ENCODE measurements at regions not wholly inside any gene's neighbourhood (a gene's known extent, or its start where the extent isn't known, plus 50 kb on each side); places are given as distances from the start of the nearest gene placed in this dataset.
A peak's percentile ranks its signal among the peaks of the same experiment; 100 is the strongest.

DNA sequence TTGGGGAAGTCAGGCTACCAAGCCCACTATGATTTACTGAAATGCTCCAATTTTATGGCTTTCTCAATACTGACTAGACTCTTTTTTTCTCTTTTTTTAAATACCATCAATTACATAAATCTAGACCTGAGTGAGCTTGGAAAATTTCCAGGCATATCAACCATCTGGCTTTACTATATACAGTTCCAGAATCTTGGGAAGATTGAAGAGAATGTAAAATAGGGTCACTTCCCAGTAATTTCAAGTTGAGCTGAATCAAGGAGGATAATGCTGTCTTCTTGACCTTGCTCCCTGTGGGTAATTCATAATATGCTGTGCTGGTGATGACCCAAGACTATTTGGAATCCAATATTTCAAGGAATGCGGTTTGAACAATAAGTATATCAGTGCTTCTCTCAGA, 108.1 kb downstream of the MAP3K21 start:
- H3K4ac ChIP-seq (ENCODE audit: low read depth, low read length), result no peak overlapping the region
- H3K18ac ChIP-seq (ENCODE audit: low read length), result no peak overlapping the region
- H2BK5ac ChIP-seq (ENCODE audit: low read length), result no peak overlapping the region
- H4K8ac ChIP-seq (ENCODE audit: low read depth, low read length), result no peak overlapping the region
- H3K27me3 ChIP-seq (ENCODE audit: insufficient read depth, low read length, poor library complexity), result no peaks in the 10 kb centered on the region
- no peak overlapping the region for H3K9ac ChIP-seq (ENCODE audit: low read length)
- H3K4me2 ChIP-seq (ENCODE audit: low read length), result no peak overlapping the region
- H4K5ac ChIP-seq (ENCODE audit: low read length), result no peak overlapping the region
- WGBS (ENCODE audit: extremely low coverage, insufficient coverage, low lambda C conversion rate), result no CpG with 5 or more reads among the region's 1 CpG
- no peak overlapping the region for H3K23ac ChIP-seq (ENCODE audit: low read length)
- no peaks in the 10 kb centered on the region for H3K4me1 ChIP-seq (ENCODE audit: control insufficient read depth, low read depth, low read length)
- no peak for DNase-seq
- H3K36me3 ChIP-seq (ENCODE audit: control insufficient read depth, insufficient read depth, low read length), result no peaks in the 10 kb centered on the region
- no peak overlapping the region for H2AK5ac ChIP-seq (ENCODE audit: low read length)
- no peak overlapping the region for H2BK120ac ChIP-seq (ENCODE audit: low read depth, low read length)
- H3K4me3 ChIP-seq (ENCODE audit: low read length), result no peak overlapping the region
- no peak overlapping the region for H3K27ac ChIP-seq (ENCODE audit: low read depth, low read length)
- no peaks in the 10 kb centered on the region for H3K79me1 ChIP-seq (ENCODE audit: low read length)
- H3K56ac ChIP-seq (ENCODE audit: low read length), result no peak overlapping the region
- no peaks in the 10 kb centered on the region for H3K79me2 ChIP-seq (ENCODE audit: control insufficient read depth, insufficient read depth, low read length)
- H2BK15ac ChIP-seq (replicated peaks; ENCODE audit: low read depth), result no peak overlapping the region

DNA sequence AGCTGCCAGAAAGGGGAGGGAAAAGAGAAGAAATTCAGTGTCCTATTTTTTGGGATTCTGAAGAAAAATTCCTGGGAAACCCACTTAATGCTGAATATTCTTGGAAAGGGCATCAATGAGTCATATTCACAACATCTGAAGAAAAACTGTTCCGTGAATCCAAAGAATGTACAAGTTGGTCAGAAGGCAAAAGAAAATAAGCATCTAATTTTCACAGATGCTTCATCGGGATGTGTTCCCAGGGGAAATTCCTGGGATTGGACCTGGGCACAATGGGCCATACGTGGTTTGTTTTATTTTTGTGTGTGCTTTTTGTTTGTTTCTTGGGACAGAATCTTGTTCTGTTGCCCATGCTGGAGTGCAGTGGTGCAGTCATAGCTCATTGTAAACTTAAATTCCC, 112.2 kb downstream of the MAP3K21 start:
- no peak overlapping the region for H3K4ac ChIP-seq (ENCODE audit: low read depth, low read length)

DNA sequence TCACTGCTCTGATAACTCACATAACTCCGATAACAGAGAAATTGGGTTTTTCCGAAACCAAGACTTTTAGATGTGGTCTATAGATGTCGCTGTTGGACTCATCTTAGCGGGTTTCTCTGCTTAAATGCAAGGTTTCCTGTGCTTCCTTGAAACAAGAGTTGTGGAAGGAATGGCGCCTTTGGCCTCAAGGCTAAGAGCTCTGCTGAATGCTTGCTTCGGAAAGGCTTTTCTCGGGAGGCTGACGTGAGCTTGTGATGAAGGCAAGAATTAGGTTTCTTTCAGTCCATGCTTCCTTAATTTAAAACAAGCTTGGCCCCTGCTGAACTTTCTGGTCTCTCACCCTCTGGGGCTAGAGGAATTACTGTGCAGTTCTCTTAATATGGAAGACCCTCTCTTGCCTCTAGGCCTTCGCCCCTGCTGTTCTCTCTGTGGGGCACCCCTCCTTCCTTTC, 113.5 kb downstream of the MAP3K21 start:
- Histone ChIP-seq H3K4me3 (ENCODE audit: low read length) (no peak overlapping the region), H3K36me3 (ENCODE audit: control insufficient read depth, insufficient read depth, low read length) (no peaks in the 10 kb centered on the region), H3K4me2 (ENCODE audit: low read length) (no peak overlapping the region), H3K4me1 (ENCODE audit: control insufficient read depth, low read depth, low read length) (peaks cover 2% of the 10 kb centered on the region), H3K18ac (ENCODE audit: low read length) (no peak overlapping the region), H3K27ac (ENCODE audit: low read depth, low read length) (no peak overlapping the region), H3K23ac (ENCODE audit: low read length) (no peak overlapping the region), H3K9ac (ENCODE audit: low read length) (peak overlapping the region; percentile 36), H2BK120ac (ENCODE audit: low read depth, low read length) (no peak overlapping the region), H4K5ac (ENCODE audit: low read length) (no peak overlapping the region), H2BK5ac (ENCODE audit: low read length) (no peak overlapping the region), H2AK5ac (ENCODE audit: low read length) (no peak overlapping the region), H2BK15ac (replicated peaks; ENCODE audit: low read depth) (no peak overlapping the region), H3K56ac (ENCODE audit: low read length) (peak overlapping the region; percentile 79), H3K4ac (ENCODE audit: low read depth, low read length) (no peak overlapping the region), H3K79me1 (ENCODE audit: low read length) (no peaks in the 10 kb centered on the region), H3K79me2 (ENCODE audit: control insufficient read depth, insufficient read depth, low read length) (no peaks in the 10 kb centered on the region), H4K8ac (ENCODE audit: low read depth, low read length) (no peak overlapping the region), H3K27me3 (ENCODE audit: insufficient read depth, low read length, poor library complexity) (no peaks in the 10 kb centered on the region)
- peak; percentile 92 for DNase-seq
- no CpG with 5 or more reads among the region's 9 CpGs for WGBS (ENCODE audit: extremely low coverage, insufficient coverage, low lambda C conversion rate)

More for the DNA sequence above, 112.2 kb downstream of the MAP3K21 start:
- Histone ChIP-seq H3K79me1 (ENCODE audit: low read length) (no peaks in the 10 kb centered on the region), H3K23ac (ENCODE audit: low read length) (no peak overlapping the region), H2BK15ac (replicated peaks; ENCODE audit: low read depth) (no peak overlapping the region), H4K5ac (ENCODE audit: low read length) (no peak overlapping the region), H4K8ac (ENCODE audit: low read depth, low read length) (no peak overlapping the region), H3K9ac (ENCODE audit: low read length) (no peak overlapping the region), H3K27ac (ENCODE audit: low read depth, low read length) (no peak overlapping the region), H3K27me3 (ENCODE audit: insufficient read depth, low read length, poor library complexity) (no peaks in the 10 kb centered on the region), H3K36me3 (ENCODE audit: control insufficient read depth, insufficient read depth, low read length) (no peaks in the 10 kb centered on the region), H3K79me2 (ENCODE audit: control insufficient read depth, insufficient read depth, low read length) (no peaks in the 10 kb centered on the region), H2AK5ac (ENCODE audit: low read length) (no peak overlapping the region), H3K4me1 (ENCODE audit: control insufficient read depth, low read depth, low read length) (peaks cover 2% of the 10 kb centered on the region), H2BK5ac (ENCODE audit: low read length) (no peak overlapping the region), H3K18ac (ENCODE audit: low read length) (no peak overlapping the region), H3K56ac (ENCODE audit: low read length) (no peak overlapping the region), H2BK120ac (ENCODE audit: low read depth, low read length) (no peak overlapping the region), H3K4me2 (ENCODE audit: low read length) (no peak overlapping the region), H3K4me3 (ENCODE audit: low read length) (no peak overlapping the region)
- no CpG with 5 or more reads among the region's 3 CpGs for WGBS (ENCODE audit: extremely low coverage, insufficient coverage, low lambda C conversion rate)
- DNase-seq, result no peak

DNA sequence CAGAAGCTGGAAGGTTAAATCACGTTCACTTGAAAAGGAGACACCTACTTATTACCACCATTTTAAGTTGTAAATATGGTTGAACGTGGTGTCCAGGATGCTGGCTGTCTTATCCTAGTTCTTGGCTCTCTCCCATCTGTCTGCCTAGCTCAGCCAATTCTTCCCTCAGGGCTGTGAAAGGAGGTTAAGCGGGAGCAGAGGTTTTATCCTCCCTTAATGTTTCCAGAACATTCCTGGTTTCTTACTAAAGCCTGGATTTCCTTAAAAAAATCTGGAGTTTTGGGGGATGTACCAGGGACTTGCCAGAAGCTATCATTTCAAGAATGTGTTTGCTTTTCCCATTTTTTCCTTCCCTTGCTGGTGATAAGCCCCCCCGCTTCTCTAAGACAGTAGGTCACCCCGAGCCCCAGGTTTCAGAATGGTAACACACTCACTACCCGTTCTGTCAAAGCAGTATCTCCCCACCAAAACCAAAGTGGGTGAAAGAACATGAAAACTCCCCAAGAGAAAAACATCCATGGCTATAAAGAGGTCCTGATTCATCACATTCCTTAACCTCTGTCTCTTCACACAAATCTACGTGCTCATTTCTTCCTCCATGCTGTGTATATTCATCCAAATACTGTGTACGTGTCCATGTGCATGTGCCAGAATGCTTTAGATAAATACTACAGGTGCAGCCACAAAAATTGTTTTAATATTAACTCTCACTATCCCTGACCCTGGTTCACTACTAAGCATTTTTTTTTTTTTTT, 114.7 kb downstream of the MAP3K21 start:
- H2AK5ac ChIP-seq (ENCODE audit: low read length), result no peak overlapping the region

DNA sequence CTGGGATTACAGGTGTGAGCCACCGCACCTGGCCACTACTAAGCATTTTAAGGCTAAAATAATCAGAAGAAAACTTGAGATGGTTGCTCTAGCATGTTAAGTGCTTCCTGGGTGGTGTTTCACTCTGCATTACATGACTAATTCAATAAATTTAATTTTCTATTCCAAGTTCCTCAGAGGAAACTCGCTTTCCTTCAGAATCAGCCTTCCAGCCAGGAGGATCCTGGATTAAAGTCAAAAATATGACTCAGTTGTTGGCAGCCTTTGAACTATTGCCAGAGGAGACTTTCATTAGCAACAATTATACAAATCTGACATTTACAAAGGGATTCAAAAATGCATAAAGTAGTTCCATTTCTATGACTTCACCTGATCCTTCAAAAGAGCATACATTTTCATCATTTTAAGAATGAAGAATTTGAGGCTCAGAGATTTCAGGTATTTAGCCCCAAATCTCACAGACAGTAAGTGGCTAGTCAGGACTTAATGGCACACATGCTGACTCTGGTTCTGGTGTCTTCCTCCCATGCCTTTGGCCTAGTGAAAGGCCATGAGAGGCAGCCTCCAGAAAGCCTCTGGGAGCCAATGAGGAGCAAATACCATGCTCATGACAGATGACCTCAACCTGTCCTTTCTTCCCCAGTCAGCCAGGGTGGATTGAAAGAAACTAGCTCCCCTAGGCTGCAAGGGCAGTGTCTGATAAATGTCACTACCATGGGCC, 115.7 kb downstream of the MAP3K21 start:
- Histone ChIP-seq H3K27ac (ENCODE audit: low read depth, low read length) (no peak overlapping the region), H2AK5ac (ENCODE audit: low read length) (no peak overlapping the region), H3K18ac (ENCODE audit: low read length) (no peak overlapping the region), H2BK15ac (replicated peaks; ENCODE audit: low read depth) (no peak overlapping the region), H3K4ac (ENCODE audit: low read depth, low read length) (no peak overlapping the region), H3K4me3 (ENCODE audit: low read length) (no peak overlapping the region), H3K9ac (ENCODE audit: low read length) (no peak overlapping the region), H3K4me2 (ENCODE audit: low read length) (no peak overlapping the region), H2BK5ac (ENCODE audit: low read length) (no peak overlapping the region), H3K4me1 (ENCODE audit: control insufficient read depth, low read depth, low read length) (peaks cover 2% of the 10 kb centered on the region), H3K36me3 (ENCODE audit: control insufficient read depth, insufficient read depth, low read length) (no peaks in the 10 kb centered on the region), H3K79me2 (ENCODE audit: control insufficient read depth, insufficient read depth, low read length) (no peaks in the 10 kb centered on the region), H3K23ac (ENCODE audit: low read length) (no peak overlapping the region), H3K79me1 (ENCODE audit: low read length) (no peaks in the 10 kb centered on the region), H3K56ac (ENCODE audit: low read length) (no peak overlapping the region), H4K8ac (ENCODE audit: low read depth, low read length) (no peak overlapping the region), H4K5ac (ENCODE audit: low read length) (no peak overlapping the region), H3K27me3 (ENCODE audit: insufficient read depth, low read length, poor library complexity) (no peaks in the 10 kb centered on the region), H2BK120ac (ENCODE audit: low read depth, low read length) (no peak overlapping the region)
- WGBS (ENCODE audit: extremely low coverage, insufficient coverage, low lambda C conversion rate), result no CpG with 5 or more reads among the region's 2 CpGs
- DNase-seq, result no peak

More for the DNA sequence above, 114.7 kb downstream of the MAP3K21 start:
- H3K18ac ChIP-seq (ENCODE audit: low read length), result no peak overlapping the region
- no peak overlapping the region for H3K9ac ChIP-seq (ENCODE audit: low read length)
- WGBS (ENCODE audit: extremely low coverage, insufficient coverage, low lambda C conversion rate), result no CpG with 5 or more reads among the region's 8 CpGs
- H2BK120ac ChIP-seq (ENCODE audit: low read depth, low read length), result no peak overlapping the region
- no peaks in the 10 kb centered on the region for H3K79me2 ChIP-seq (ENCODE audit: control insufficient read depth, insufficient read depth, low read length)
- no peak overlapping the region for H3K56ac ChIP-seq (ENCODE audit: low read length)
- no peak for DNase-seq
- no peak overlapping the region for H3K4ac ChIP-seq (ENCODE audit: low read depth, low read length)
- no peak overlapping the region for H2BK15ac ChIP-seq (replicated peaks; ENCODE audit: low read depth)
- H3K4me3 ChIP-seq (ENCODE audit: low read length), result no peak overlapping the region
- H3K27me3 ChIP-seq (ENCODE audit: insufficient read depth, low read length, poor library complexity), result no peaks in the 10 kb centered on the region
- H2BK5ac ChIP-seq (ENCODE audit: low read length), result no peak overlapping the region
- H4K5ac ChIP-seq (ENCODE audit: low read length), result no peak overlapping the region
- H4K8ac ChIP-seq (ENCODE audit: low read depth, low read length), result no peak overlapping the region
- no peaks in the 10 kb centered on the region for H3K36me3 ChIP-seq (ENCODE audit: control insufficient read depth, insufficient read depth, low read length)
- no peak overlapping the region for H3K4me2 ChIP-seq (ENCODE audit: low read length)
- no peak overlapping the region for H3K23ac ChIP-seq (ENCODE audit: low read length)
- peaks cover 2% of the 10 kb centered on the region for H3K4me1 ChIP-seq (ENCODE audit: control insufficient read depth, low read depth, low read length)
- no peaks in the 10 kb centered on the region for H3K79me1 ChIP-seq (ENCODE audit: low read length)
- no peak overlapping the region for H3K27ac ChIP-seq (ENCODE audit: low read depth, low read length)
